ENCODE measurements at regions not wholly inside any gene's neighbourhood (a gene's known extent, or its start where the extent isn't known, plus 50 kb on each side); places are given as distances from the start of the nearest gene placed in this dataset.

- TF ChIP-seq CTCF (IDR thresholded peaks at IDR 0.05) (no peak), POLR2A (IDR thresholded peaks at IDR 0.05) (no peak)
These were observed 228.8 kb upstream of the FAM3C start for GRCh38 chr7:121624958-121625357.

All from Peyer's patch (tissue), 4 donors.